Ishikawa (cell line): ENCODE measurements at regions not wholly inside any gene's neighbourhood (a gene's known extent, or its start where the extent isn't known, plus 50 kb on each side); places are given as distances from the start of the nearest gene placed in this dataset.

ENCODE experiments used
- CEBPB ChIP-seq: IDR thresholded peaks from 2 replicates; pipeline ENCODE4 v1.6.1; 2012
- CREB1 ChIP-seq: IDR thresholded peaks from 2 replicates; pipeline ENCODE4 v1.6.1; 2012; ENCODE audit warnings: low read depth
- EGR1 ChIP-seq: IDR thresholded peaks from 2 replicates; pipeline ENCODE4 v1.6.1; 2012
- EP300 ChIP-seq: IDR thresholded peaks from 2 replicates; pipeline ENCODE4 v1.6.1; 2012; ENCODE audit warnings: borderline replicate concordance
- FOXM1 ChIP-seq: IDR thresholded peaks from 2 replicates; pipeline ENCODE4 v1.6.1; 2012; ENCODE audit warnings: low read depth, borderline replicate concordance
- NFIC ChIP-seq: IDR thresholded peaks from 2 replicates; pipeline ENCODE4 v1.6.1; 2012
- RAD21 ChIP-seq: IDR thresholded peaks from 2 replicates; pipeline ENCODE4 v1.6.1; 2012; ENCODE audit warnings: low read depth
- TAF1 ChIP-seq: IDR thresholded peaks from 2 replicates; pipeline ENCODE4 v1.6.1; 2012; ENCODE audit warnings: low read depth, mild to moderate bottlenecking
- TCF12 ChIP-seq: IDR thresholded peaks from 2 replicates; pipeline ENCODE4 v1.6.1; 2012; ENCODE audit warnings: low read depth
- TEAD4 ChIP-seq: IDR thresholded peaks from 2 replicates; pipeline ENCODE4 v1.6.1; 2012
- YY1 ChIP-seq: IDR thresholded peaks from 2 replicates; pipeline ENCODE4 v1.6.1; 2012; ENCODE audit warnings: low read depth
- ZBTB7A ChIP-seq: IDR thresholded peaks from 2 replicates; pipeline ENCODE4 v1.6.1; 2012; ENCODE audit warnings: low read depth
- TF ChIP-seq, protein P1 (sequence below): IDR thresholded peaks from 2 replicates; pipeline ENCODE4 v1.6.1; 2012; ENCODE audit warnings: low read depth, mild to moderate bottlenecking
- TF ChIP-seq, protein P2 (sequence below): IDR thresholded peaks from 2 replicates; pipeline ENCODE4 v1.6.1; 2012

DNA sequence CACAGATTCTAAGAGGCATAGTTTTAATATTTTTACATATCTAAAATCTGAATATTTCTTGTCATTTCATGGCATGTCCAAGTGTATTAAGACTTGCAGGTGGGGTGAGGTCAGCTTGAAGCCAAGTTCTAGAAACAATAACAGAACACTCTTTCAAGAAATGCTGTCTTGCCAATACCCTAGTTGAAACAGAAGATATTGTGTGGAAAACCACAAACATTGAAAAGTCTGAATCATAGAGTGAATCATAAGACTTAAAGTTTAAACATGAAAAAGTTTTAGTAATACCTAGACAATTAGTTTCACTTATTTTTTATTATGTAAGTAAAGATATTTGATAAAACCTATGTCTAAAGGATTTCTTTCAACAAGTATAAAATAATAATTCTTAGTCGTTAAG is 191.5 kb upstream of the CAND1 start:
- no peak for TF ChIP-seq RAD21
- no peak for TF ChIP-seq TAF1
- TF ChIP-seq EGR1: no peak
- TF ChIP-seq, protein P1, sequence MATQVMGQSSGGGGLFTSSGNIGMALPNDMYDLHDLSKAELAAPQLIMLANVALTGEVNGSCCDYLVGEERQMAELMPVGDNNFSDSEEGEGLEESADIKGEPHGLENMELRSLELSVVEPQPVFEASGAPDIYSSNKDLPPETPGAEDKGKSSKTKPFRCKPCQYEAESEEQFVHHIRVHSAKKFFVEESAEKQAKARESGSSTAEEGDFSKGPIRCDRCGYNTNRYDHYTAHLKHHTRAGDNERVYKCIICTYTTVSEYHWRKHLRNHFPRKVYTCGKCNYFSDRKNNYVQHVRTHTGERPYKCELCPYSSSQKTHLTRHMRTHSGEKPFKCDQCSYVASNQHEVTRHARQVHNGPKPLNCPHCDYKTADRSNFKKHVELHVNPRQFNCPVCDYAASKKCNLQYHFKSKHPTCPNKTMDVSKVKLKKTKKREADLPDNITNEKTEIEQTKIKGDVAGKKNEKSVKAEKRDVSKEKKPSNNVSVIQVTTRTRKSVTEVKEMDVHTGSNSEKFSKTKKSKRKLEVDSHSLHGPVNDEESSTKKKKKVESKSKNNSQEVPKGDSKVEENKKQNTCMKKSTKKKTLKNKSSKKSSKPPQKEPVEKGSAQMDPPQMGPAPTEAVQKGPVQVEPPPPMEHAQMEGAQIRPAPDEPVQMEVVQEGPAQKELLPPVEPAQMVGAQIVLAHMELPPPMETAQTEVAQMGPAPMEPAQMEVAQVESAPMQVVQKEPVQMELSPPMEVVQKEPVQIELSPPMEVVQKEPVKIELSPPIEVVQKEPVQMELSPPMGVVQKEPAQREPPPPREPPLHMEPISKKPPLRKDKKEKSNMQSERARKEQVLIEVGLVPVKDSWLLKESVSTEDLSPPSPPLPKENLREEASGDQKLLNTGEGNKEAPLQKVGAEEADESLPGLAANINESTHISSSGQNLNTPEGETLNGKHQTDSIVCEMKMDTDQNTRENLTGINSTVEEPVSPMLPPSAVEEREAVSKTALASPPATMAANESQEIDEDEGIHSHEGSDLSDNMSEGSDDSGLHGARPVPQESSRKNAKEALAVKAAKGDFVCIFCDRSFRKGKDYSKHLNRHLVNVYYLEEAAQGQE: no peak
- TF ChIP-seq CEBPB: no peak
- TF ChIP-seq EP300: no peak
- TF ChIP-seq TEAD4: no peak
- TF ChIP-seq ZBTB7A: no peak
- TF ChIP-seq NFIC: no peak
- no peak for TF ChIP-seq YY1
- TF ChIP-seq CREB1: no peak
- no peak for TF ChIP-seq TCF12
- TF ChIP-seq, protein P2, sequence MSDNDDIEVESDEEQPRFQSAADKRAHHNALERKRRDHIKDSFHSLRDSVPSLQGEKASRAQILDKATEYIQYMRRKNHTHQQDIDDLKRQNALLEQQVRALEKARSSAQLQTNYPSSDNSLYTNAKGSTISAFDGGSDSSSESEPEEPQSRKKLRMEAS: no peak
- no peak for TF ChIP-seq FOXM1
